ENCODE measurements at regions not wholly inside any gene's neighbourhood (a gene's known extent, or its start where the extent isn't known, plus 50 kb on each side); places are given as distances from the start of the nearest gene placed in this dataset.

- Histone ChIP-seq H3K27ac (ENCODE audit: low read length) (no peak overlapping the region), H3K4me3 (ENCODE audit: low read length) (no peak overlapping the region), H3K27me3 (ENCODE audit: insufficient read depth, low read length) (no peaks in the 10 kb centered on the region), H3K9me3 (ENCODE audit: insufficient read depth, low read depth, low read length) (no peaks in the 10 kb centered on the region), H3K9ac (ENCODE audit: low read depth, low read length) (no peak overlapping the region), H3K4me1 (ENCODE audit: insufficient read depth, low read length) (no peaks in the 10 kb centered on the region), H3K36me3 (ENCODE audit: insufficient read depth, low read depth, low read length) (no peaks in the 10 kb centered on the region)
Observed at GRCh38 chr12:118711185-118711584, 270.2 kb upstream of the SRRM4 start.

- Histone ChIP-seq H3K36me3 (ENCODE audit: insufficient read depth, low read depth, low read length) (no peaks in the 10 kb centered on the region), H3K4me1 (ENCODE audit: insufficient read depth, low read length) (no peaks in the 10 kb centered on the region), H3K27ac (ENCODE audit: low read length) (no peak overlapping the region), H3K9me3 (ENCODE audit: insufficient read depth, low read depth, low read length) (no peaks in the 10 kb centered on the region), H3K27me3 (ENCODE audit: insufficient read depth, low read length) (no peaks in the 10 kb centered on the region), H3K9ac (ENCODE audit: low read depth, low read length) (no peak overlapping the region), H3K4me3 (ENCODE audit: low read length) (no peak overlapping the region)
Observed at GRCh38 chr12:118714051-118714460, 267.3 kb upstream of the SRRM4 start.

DNA sequence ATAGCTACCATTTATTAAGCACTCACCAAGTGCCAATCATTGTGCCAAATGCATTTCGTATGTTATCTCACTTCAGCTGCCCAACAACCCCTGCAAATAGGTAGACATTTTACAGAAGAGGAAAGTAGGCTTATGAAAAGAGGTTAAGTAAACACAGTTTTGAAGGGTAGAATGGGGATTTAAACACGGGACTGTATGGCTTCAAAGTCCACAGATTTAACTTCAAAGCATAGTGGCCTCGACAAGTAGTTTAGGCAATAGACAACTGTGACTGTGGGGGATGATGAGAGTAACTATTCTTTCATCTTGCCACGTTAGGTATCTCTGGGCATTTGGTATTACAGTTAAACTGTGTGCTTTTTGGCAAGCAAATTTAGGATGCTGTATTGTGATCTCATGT is 266.8 kb upstream of the SRRM4 start:
- Histone ChIP-seq H3K27me3 (ENCODE audit: insufficient read depth, low read length) (no peaks in the 10 kb centered on the region), H3K4me3 (ENCODE audit: low read length) (no peak overlapping the region), H3K4me1 (ENCODE audit: insufficient read depth, low read length) (no peaks in the 10 kb centered on the region), H3K36me3 (ENCODE audit: insufficient read depth, low read depth, low read length) (no peaks in the 10 kb centered on the region), H3K27ac (ENCODE audit: low read length) (no peak overlapping the region), H3K9ac (ENCODE audit: low read depth, low read length) (no peak overlapping the region), H3K9me3 (ENCODE audit: insufficient read depth, low read depth, low read length) (no peaks in the 10 kb centered on the region)

DNA sequence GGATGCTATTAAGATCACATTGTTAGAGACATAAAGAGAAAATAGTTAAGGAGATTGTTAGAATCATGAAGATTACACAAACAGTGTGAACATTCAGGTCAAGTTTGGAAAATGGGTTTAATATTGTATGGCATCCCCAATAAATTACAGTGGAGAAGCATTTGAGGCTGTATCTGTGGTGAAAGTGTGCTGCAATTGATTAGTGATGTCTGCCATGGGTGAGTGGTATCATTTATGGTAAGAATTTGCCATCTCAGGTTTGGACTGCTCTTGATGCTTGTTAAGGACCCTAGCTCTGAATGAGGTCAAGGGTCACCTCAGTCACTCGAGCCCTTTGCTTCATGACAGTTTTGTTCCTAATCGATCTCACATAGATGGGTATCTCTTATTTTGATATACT is 265.7 kb upstream of the SRRM4 start:
- no peaks in the 10 kb centered on the region for H3K9me3 ChIP-seq (ENCODE audit: insufficient read depth, low read depth, low read length)
- no peaks in the 10 kb centered on the region for H3K36me3 ChIP-seq (ENCODE audit: insufficient read depth, low read depth, low read length)
- H3K27ac ChIP-seq (ENCODE audit: low read length), result no peak overlapping the region
- no peaks in the 10 kb centered on the region for H3K27me3 ChIP-seq (ENCODE audit: insufficient read depth, low read length)
- no peak overlapping the region for H3K4me3 ChIP-seq (ENCODE audit: low read length)
- H3K9ac ChIP-seq (ENCODE audit: low read depth, low read length), result no peak overlapping the region
- no peaks in the 10 kb centered on the region for H3K4me1 ChIP-seq (ENCODE audit: insufficient read depth, low read length)

DNA sequence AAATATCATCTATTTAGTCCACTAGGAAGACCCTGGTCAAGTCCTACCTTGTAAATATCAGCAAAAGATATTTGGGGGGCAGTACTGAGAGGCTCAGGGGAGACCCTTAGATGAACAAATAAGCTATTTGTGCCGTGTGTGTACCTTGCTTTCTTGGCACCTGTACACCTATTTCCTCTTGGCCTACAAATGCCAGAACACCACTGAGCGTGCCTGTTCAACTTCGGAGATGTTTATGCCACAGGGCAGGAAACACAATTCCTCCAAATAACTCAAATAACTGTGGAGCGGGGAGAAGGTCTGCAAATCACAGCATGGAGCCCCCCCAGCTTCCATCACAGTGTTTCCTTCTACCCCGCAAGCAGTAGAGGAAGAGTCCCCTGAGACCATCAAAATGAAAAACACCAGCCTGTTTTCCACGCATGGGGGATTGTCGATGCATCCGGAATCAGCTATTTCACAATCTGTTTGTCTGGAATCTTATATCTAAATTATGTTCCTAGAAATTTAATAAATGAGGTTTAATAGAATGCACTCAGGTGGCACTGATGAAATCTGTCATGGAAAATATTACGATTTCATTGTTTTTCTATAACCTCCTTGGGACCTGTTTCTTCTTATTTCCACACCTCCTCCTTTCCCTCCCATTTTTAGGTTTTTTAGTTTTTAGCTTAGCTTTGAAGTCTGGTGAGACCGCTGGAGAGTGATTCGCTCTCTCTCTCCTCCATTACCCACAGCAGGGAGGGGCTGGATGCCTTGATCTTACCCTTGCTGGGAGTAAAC is 254.0 kb upstream of the SRRM4 start:
- Histone ChIP-seq H3K27ac (ENCODE audit: low read length) (no peak overlapping the region), H3K4me3 (ENCODE audit: low read length) (no peak overlapping the region), H3K9ac (ENCODE audit: low read depth, low read length) (no peak overlapping the region), H3K4me1 (ENCODE audit: insufficient read depth, low read length) (no peaks in the 10 kb centered on the region), H3K9me3 (ENCODE audit: insufficient read depth, low read depth, low read length) (peaks cover 12% of the 10 kb centered on the region), H3K36me3 (ENCODE audit: insufficient read depth, low read depth, low read length) (no peaks in the 10 kb centered on the region), H3K27me3 (ENCODE audit: insufficient read depth, low read length) (no peaks in the 10 kb centered on the region)

- Histone ChIP-seq H3K9ac (ENCODE audit: low read depth, low read length) (no peak overlapping the region), H3K4me3 (ENCODE audit: low read length) (no peak overlapping the region), H3K27ac (ENCODE audit: low read length) (no peak overlapping the region), H3K27me3 (ENCODE audit: insufficient read depth, low read length) (no peaks in the 10 kb centered on the region), H3K9me3 (ENCODE audit: insufficient read depth, low read depth, low read length) (peaks cover 12% of the 10 kb centered on the region), H3K4me1 (ENCODE audit: insufficient read depth, low read length) (no peaks in the 10 kb centered on the region), H3K36me3 (ENCODE audit: insufficient read depth, low read depth, low read length) (no peaks in the 10 kb centered on the region)
Observed at GRCh38 chr12:118727979-118728366, 253.4 kb upstream of the SRRM4 start.

DNA sequence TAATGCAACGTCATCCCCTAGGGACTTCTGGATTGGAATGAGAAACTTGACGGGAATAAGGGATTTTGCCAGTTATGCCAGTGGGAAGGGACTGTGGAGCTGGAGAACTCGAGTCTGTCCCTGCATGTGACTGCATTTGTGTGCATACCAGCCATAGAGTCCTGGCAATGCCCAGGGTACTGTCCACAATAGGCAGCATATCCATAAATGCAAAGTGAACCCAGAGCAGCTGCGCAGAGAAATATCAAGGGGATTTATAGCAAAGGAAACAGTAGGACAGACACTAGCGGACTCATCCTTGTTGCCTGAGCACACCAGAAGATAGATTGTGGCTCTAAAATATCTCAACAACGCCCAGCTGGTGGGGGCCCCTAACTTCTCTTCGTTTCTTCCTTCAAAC is 247.1 kb upstream of the SRRM4 start:
- H3K36me3 ChIP-seq (ENCODE audit: insufficient read depth, low read depth, low read length), result no peaks in the 10 kb centered on the region
- no peak overlapping the region for H3K4me3 ChIP-seq (ENCODE audit: low read length)
- no peaks in the 10 kb centered on the region for H3K27me3 ChIP-seq (ENCODE audit: insufficient read depth, low read length)
- peaks cover 12% of the 10 kb centered on the region for H3K9me3 ChIP-seq (ENCODE audit: insufficient read depth, low read depth, low read length)
- H3K4me1 ChIP-seq (ENCODE audit: insufficient read depth, low read length), result no peaks in the 10 kb centered on the region
- no peak overlapping the region for H3K27ac ChIP-seq (ENCODE audit: low read length)
- no peak overlapping the region for H3K9ac ChIP-seq (ENCODE audit: low read depth, low read length)

GRCh38 chr12:118737985-118738540 is 243.3 kb upstream of the SRRM4 start:
- H3K27me3 ChIP-seq (ENCODE audit: insufficient read depth, low read length), result no peaks in the 10 kb centered on the region
- no peaks in the 10 kb centered on the region for H3K36me3 ChIP-seq (ENCODE audit: insufficient read depth, low read depth, low read length)
- H3K4me3 ChIP-seq (ENCODE audit: low read length), result no peak overlapping the region
- no peaks in the 10 kb centered on the region for H3K4me1 ChIP-seq (ENCODE audit: insufficient read depth, low read length)
- no peaks in the 10 kb centered on the region for H3K9me3 ChIP-seq (ENCODE audit: insufficient read depth, low read depth, low read length)
- H3K27ac ChIP-seq (ENCODE audit: low read length), result no peak overlapping the region
- H3K9ac ChIP-seq (ENCODE audit: low read depth, low read length), result no peak overlapping the region

- H3K27ac ChIP-seq (ENCODE audit: low read length), result no peak overlapping the region
- H3K9ac ChIP-seq (ENCODE audit: low read depth, low read length), result no peak overlapping the region
- no peaks in the 10 kb centered on the region for H3K36me3 ChIP-seq (ENCODE audit: insufficient read depth, low read depth, low read length)
- no peaks in the 10 kb centered on the region for H3K4me1 ChIP-seq (ENCODE audit: insufficient read depth, low read length)
- H3K4me3 ChIP-seq (ENCODE audit: low read length), result no peak overlapping the region
- no peaks in the 10 kb centered on the region for H3K27me3 ChIP-seq (ENCODE audit: insufficient read depth, low read length)
- H3K9me3 ChIP-seq (ENCODE audit: insufficient read depth, low read depth, low read length), result no peaks in the 10 kb centered on the region
Observed at GRCh38 chr12:118741194-118741593, 240.1 kb upstream of the SRRM4 start.

- H3K36me3 ChIP-seq (ENCODE audit: insufficient read depth, low read depth, low read length), result no peaks in the 10 kb centered on the region
- H3K9ac ChIP-seq (ENCODE audit: low read depth, low read length), result no peak overlapping the region
- H3K27me3 ChIP-seq (ENCODE audit: insufficient read depth, low read length), result no peaks in the 10 kb centered on the region
- no peak overlapping the region for H3K4me3 ChIP-seq (ENCODE audit: low read length)
- H3K9me3 ChIP-seq (ENCODE audit: insufficient read depth, low read depth, low read length), result no peaks in the 10 kb centered on the region
- no peak overlapping the region for H3K27ac ChIP-seq (ENCODE audit: low read length)
- H3K4me1 ChIP-seq (ENCODE audit: insufficient read depth, low read length), result no peaks in the 10 kb centered on the region
Observed at GRCh38 chr12:118742431-118742830, 238.9 kb upstream of the SRRM4 start.

GRCh38 chr12:118743896-118744700 is 237.2 kb upstream of the SRRM4 start:
- Histone ChIP-seq H3K27ac (ENCODE audit: low read length) (no peak overlapping the region), H3K9me3 (ENCODE audit: insufficient read depth, low read depth, low read length) (no peaks in the 10 kb centered on the region), H3K9ac (ENCODE audit: low read depth, low read length) (no peak overlapping the region), H3K27me3 (ENCODE audit: insufficient read depth, low read length) (no peaks in the 10 kb centered on the region), H3K36me3 (ENCODE audit: insufficient read depth, low read depth, low read length) (no peaks in the 10 kb centered on the region), H3K4me3 (ENCODE audit: low read length) (no peak overlapping the region), H3K4me1 (ENCODE audit: insufficient read depth, low read length) (no peaks in the 10 kb centered on the region)

DNA sequence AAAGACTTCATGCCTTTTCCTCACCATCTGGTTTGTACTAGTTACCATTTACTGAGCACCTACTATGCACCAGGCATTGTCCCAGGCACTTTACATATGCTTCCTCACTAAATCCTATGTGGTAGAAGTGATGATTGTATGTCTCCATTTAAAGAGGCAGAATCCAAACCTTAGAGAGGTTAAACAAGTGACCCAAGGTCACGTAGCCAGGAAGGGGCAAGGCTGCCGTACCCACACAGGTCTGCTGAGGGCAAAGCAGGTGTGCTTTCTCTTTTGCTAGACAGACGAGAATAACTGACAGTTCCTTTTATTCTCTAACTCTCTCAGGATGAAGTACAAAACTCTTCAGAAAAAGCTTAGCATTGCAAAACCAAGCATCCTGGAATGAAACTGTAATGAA is 235.2 kb upstream of the SRRM4 start:
- no peaks in the 10 kb centered on the region for H3K9me3 ChIP-seq (ENCODE audit: insufficient read depth, low read depth, low read length)
- H3K4me1 ChIP-seq (ENCODE audit: insufficient read depth, low read length), result peaks cover 12% of the 10 kb centered on the region
- no peaks in the 10 kb centered on the region for H3K27me3 ChIP-seq (ENCODE audit: insufficient read depth, low read length)
- H3K27ac ChIP-seq (ENCODE audit: low read length), result no peak overlapping the region
- H3K4me3 ChIP-seq (ENCODE audit: low read length), result no peak overlapping the region
- H3K36me3 ChIP-seq (ENCODE audit: insufficient read depth, low read depth, low read length), result no peaks in the 10 kb centered on the region
- no peak overlapping the region for H3K9ac ChIP-seq (ENCODE audit: low read depth, low read length)
